HG03045 (cell line): ENCODE measurements at regions not wholly inside any gene's neighbourhood (a gene's known extent, or its start where the extent isn't known, plus 50 kb on each side); places are given as distances from the start of the nearest gene placed in this dataset.
A peak's percentile ranks its signal among the peaks of the same experiment; 100 is the strongest.
"Not testable (repeated sequence)": the region's sequence is repeated elsewhere in the genome, so short reads cannot be mapped to it uniquely, and the experiment has no call there.

Source experiments
- ATAC-seq: cut with Tn5 transposase; IDR thresholded peaks from one replicate; pipeline ENCODE4 v1.9.1; 2021; ENCODE audit warnings: mild to moderate bottlenecking, moderate library complexity; ENCODE audit not compliant: unreplicated experiment

DNA sequence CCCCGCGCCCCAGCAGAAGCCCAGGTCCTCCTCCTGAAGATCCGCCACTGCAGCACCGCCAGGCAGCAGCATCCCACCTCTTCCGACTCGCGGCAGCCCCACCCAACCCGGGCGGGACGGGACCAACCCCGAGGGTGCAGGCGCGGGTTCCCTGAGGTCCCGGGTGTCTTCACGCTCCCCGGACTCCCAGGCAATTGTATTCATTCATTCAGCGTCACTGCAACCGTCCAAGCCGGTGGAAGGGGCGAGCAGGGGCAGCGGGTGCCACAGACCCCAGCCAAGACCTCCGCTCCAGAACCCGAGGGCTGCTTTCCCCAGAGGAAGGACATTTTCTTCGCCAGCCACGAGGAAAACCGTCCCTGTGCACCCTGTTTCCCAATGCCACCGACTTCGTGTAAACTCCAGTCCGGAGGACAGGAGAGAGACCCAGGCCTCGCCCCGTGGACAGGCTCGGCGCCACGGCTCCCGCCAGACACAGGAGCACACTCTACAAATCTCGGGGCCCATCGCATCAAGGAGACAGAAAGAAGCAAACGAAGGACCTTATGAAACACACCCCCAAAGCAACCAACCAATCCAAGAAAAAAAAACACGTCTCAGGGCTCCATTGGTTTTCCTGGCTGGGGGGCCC, 1471.5 kb downstream of the FOXD4L5 start:
- ATAC-seq, result not testable (repeated sequence)

DNA sequence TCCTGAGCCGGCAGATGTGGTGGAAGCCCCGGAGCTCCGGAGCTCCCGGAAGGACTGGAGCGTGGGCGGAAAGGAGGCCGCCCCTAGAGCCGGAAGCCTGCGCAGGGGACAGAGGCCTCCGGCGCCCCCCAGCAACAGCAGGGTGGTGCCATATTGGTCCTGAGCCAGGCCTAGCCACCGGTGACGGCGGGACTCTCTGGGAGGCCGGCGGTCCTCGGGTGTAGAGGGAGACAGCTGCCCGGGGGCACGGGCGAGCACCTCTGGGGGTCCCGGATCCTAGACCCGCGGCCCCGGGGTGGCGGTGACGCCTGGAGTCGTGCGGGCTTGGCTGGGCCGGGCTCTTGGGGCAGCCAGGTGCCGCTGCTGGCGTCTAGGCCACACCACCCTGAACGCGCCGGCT, 1472.2 kb downstream of the FOXD4L5 start:
- peak; percentile 56 for ATAC-seq

GRCh38 chr9:63804205-63804604, 1480.8 kb downstream of the FOXD4L5 start:
- not testable (repeated sequence) for ATAC-seq

- ATAC-seq, result not testable (repeated sequence)
Observed at GRCh38 chr9:63794081-63794685, 1490.8 kb downstream of the FOXD4L5 start.

DNA sequence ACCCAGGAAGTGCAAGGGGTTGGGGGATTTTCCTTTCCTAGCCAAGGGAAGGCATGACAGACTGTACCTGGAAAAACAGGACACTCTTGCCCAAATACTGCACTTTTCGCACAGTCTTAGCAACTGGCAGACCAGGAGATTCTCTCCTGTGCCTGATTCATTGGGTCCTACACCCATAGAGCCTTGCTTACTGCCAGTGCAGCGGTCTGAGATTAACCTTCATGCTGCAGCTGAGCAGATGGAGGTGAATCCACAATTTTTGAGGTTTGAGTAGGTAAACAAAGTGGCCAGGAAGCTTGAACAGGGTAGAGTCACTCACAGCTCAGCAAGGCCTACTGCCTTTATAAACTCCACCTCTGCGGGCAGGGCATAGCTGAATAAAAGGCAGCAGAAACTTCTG, 1497.6 kb downstream of the FOXD4L5 start:
- ATAC-seq, result not testable (repeated sequence)

GRCh38 chr9:63785059-63785458, 1500.0 kb downstream of the FOXD4L5 start:
- not testable (repeated sequence) for ATAC-seq

- ATAC-seq, result not testable (repeated sequence)
Observed at GRCh38 chr9:63784421-63784820, 1500.6 kb downstream of the FOXD4L5 start.

DNA sequence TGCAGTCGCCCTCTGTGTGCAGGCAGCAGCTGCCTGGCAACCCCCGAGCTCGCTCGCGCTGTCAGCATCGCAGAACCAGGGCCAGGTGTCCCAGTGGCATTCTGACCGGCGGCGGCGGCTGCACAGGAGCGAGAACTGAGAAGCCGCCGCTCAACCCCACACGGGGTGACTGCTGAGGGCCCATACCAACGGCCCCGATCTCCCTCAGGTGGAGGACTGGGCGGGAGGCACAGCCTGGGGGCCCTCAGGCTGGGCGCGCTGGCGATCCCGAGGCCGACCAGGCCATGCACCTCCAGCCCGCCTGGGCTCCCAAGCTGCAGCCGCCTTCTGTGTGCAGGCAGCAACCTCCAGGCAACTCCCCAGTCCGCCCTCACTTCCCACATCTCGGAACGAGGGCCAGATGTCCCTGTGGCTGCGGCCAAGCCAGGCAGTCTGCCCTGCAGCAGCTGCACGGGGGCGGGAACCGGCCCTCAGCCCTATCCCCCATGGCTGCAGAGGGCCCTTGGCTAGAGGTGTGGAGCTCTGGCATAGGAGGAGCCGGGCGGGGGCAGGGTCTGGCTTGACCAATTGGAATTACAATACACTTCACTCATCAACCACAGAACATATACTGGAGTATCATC, 1503.1 kb downstream of the FOXD4L5 start:
- peak; percentile 31 for ATAC-seq

- ATAC-seq, result peak; percentile 99
Observed at GRCh38 chr9:63781390-63781789, 1503.6 kb downstream of the FOXD4L5 start.

GRCh38 chr9:63776220-63776619, 1508.8 kb downstream of the FOXD4L5 start:
- not testable (repeated sequence) for ATAC-seq

DNA sequence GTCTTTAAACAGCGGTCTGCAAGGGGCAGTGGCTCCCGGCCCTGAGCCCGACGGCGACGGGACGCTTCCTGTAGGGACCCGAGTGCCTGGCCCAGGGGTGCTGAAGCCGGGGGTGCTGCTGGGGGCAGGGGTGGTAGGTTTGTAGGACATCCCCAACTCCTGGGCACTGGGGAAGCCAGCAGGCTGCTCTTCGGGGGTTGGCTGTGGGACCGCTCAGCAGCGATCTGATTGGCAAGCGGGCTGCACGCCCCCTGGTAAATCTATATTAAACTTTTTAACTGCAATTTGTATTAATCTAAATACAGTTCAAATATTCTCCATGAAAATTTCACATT, 1510.0 kb downstream of the FOXD4L5 start:
- ATAC-seq, result not testable (repeated sequence)

GRCh38 chr9:63774369-63775091, 1510.5 kb downstream of the FOXD4L5 start:
- not testable (repeated sequence) for ATAC-seq

GRCh38 chr9:63762230-63762629, 1522.8 kb downstream of the FOXD4L5 start:
- not testable (repeated sequence) for ATAC-seq

- ATAC-seq, result not testable (repeated sequence)
Observed at GRCh38 chr9:63729021-63729420, 1556.0 kb downstream of the FOXD4L5 start.

- ATAC-seq, result no peak
Observed at GRCh38 chr9:63728287-63728686, 1556.7 kb downstream of the FOXD4L5 start.

- not testable (repeated sequence) for ATAC-seq
Observed at GRCh38 chr9:63708285-63708684, 1576.7 kb downstream of the FOXD4L5 start.

DNA sequence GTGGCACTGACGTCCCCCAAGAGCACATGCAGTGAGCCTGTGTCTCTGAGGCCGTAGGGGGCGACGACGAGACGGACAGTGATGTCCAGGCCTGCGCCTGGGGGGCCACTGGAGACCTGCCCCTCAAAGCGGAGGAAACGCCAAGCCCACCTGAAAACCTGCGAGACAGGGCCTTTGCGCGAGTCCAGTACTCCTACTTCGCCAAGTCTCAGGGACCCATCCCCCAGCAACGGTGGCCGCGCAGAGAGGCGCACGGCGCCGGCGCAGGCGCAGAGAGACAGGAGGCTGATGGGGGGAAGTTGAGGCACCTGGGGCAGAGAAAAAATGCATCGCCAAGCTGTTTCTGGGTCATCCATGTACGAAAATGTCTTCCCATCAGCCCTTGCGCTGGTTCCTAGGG, 1580.6 kb downstream of the FOXD4L5 start:
- ATAC-seq, result not testable (repeated sequence)

DNA sequence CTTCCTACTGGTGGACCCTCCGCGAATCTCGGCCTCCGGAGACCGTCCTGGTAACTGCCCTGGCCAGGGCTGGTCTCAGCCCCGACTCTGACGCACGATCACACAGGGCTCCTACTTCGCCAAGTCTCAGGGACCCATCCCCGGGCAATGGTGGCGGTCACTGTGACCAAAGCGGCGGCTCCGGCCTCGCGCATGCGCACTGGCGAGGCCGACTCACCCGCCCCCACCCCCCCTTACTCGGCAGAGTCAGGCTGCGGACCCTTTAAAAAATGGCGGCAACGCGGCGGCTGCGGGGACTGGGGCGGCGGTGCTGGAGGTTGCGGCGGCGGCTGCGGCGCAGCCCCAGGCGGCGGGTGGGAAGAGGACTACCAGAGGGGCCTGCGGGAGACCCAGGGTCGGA, 1581.3 kb downstream of the FOXD4L5 start:
- ATAC-seq, result not testable (repeated sequence)

DNA sequence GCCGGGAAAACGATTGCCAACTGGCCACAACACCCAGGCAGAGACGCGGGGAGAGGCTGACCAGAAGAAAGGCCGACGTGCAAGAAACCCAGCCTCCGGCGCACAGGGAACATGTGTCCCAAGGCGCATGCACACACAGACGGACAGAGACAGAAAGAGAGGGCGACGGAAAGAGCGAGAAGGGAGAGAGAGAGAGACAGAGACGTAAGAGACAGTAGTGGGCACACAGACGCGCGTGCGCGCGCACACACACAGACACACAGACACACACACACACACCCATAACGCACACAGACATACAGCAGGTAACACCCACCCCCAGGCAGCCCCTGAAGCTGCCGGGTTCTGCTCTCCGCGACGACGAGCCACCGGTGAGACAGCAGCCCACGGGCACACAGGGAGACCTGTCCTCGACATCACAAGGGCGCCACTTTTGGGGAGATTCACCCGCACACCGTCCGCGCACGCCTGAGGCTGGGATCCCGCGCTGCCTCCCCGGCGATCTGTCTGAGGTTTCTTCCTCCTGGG, 1581.8 kb downstream of the FOXD4L5 start:
- ATAC-seq, result not testable (repeated sequence)
